ENCODE measurements at regions not wholly inside any gene's neighbourhood (a gene's known extent, or its start where the extent isn't known, plus 50 kb on each side); places are given as distances from the start of the nearest gene placed in this dataset.

DNA sequence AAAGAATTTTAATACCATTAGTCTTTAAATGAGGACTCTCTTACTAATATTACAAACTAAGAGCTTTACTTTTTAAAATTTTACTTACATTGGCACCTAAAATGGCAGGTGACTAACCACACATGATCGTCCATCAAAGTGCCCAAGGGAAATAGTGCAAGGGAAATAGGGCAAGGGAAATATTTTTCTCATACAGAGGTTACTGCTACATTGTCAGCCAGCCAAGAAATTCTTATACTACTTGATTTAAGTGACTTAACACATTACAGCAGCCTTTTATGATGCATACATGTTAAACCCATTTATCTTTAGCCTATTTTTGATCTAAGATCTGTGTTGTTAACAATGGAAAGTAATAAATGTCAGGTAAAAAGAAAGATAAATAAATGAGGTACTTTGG is 587.2 kb upstream of the PKDCC start:
- no peak for DNase-seq (ENCODE audit: low read depth)
- no peak overlapping the region for H3K4me3 ChIP-seq (ENCODE audit: control insufficient read depth, low read depth, low read length)
- no peak for TF ChIP-seq CTCF (IDR thresholded peaks at IDR 0.05; ENCODE audit: control insufficient read depth, insufficient read depth, low read depth, low read length, missing control alignments)

- no peak overlapping the region for H3K4me3 ChIP-seq (ENCODE audit: control insufficient read depth, low read depth, low read length)
- TF ChIP-seq CTCF (IDR thresholded peaks at IDR 0.05; ENCODE audit: control insufficient read depth, insufficient read depth, low read depth, low read length, missing control alignments) = no peak
- no peak for DNase-seq (ENCODE audit: low read depth)
Observed at GRCh38 chr2:41464395-41464794, 583.4 kb upstream of the PKDCC start.

GRCh38 chr2:41475959-41476358 is 571.9 kb upstream of the PKDCC start:
- no peak overlapping the region for H3K4me3 ChIP-seq (ENCODE audit: control insufficient read depth, low read depth, low read length)
- no peak for TF ChIP-seq CTCF (IDR thresholded peaks at IDR 0.05; ENCODE audit: control insufficient read depth, insufficient read depth, low read depth, low read length, missing control alignments)
- DNase-seq (ENCODE audit: low read depth) = no peak

GRCh38 chr2:41482659-41483058 is 565.2 kb upstream of the PKDCC start:
- no peak overlapping the region for H3K4me3 ChIP-seq (ENCODE audit: control insufficient read depth, low read depth, low read length)
- no peak for DNase-seq (ENCODE audit: low read depth)
- no peak for TF ChIP-seq CTCF (IDR thresholded peaks at IDR 0.05; ENCODE audit: control insufficient read depth, insufficient read depth, low read depth, low read length, missing control alignments)

GRCh38 chr2:41483226-41483625 is 564.6 kb upstream of the PKDCC start:
- TF ChIP-seq CTCF (IDR thresholded peaks at IDR 0.05; ENCODE audit: control insufficient read depth, insufficient read depth, low read depth, low read length, missing control alignments) = no peak
- no peak overlapping the region for H3K4me3 ChIP-seq (ENCODE audit: control insufficient read depth, low read depth, low read length)
- no peak for DNase-seq (ENCODE audit: low read depth)

DNA sequence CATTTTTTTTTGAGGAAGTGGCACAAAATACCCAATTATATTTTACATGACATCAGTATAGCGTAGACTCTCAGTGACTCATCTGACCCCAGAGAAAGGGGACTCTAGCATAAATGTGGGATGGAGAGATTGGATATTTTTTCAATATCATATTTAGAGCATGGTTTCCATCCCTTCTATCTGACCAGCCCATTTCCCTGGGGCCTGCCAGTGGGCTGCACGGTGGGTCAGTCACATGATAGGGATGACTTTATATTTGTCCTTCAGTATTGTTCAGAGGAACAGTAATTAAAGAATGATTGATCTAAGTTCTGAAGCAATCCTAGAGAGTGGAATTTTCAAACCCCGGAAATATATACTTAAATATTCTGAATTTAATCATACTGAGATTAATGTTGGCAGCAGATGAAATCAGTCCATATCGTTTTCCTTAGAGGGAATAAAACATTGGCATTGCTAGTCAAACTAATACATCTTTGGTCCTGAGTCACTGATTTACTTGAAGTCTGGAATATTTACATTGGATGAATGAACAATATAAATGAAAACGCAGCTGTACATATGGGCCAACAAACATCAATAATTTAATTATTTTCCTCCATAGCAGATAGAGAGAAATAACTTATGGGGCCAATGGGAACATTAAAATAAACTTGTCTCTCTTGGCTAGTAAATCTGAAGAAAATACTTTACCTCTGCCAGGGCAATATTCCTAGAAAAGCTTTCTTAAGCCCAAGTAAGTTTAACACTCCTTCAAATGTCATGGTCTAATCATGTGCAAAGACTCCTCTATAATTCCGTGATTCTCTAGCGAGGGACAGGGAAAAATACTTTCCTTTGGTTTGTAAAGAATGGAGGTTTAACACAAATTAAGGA is 563.6 kb upstream of the PKDCC start:
- no peak overlapping the region for H3K4me3 ChIP-seq (ENCODE audit: control insufficient read depth, low read depth, low read length)
- no peak for DNase-seq (ENCODE audit: low read depth)
- no peak for TF ChIP-seq CTCF (IDR thresholded peaks at IDR 0.05; ENCODE audit: control insufficient read depth, insufficient read depth, low read depth, low read length, missing control alignments)
